BE2C (cell line): ENCODE measurements at regions not wholly inside any gene's neighbourhood (a gene's known extent, or its start where the extent isn't known, plus 50 kb on each side); places are given as distances from the start of the nearest gene placed in this dataset.

Experiments
- DNase-seq: peaks from one replicate; pipeline ENCODE4 v3.0.0-alpha.2; 2020
- H3K27me3 ChIP-seq: fragments of 250-450 bp; sonication (Bioruptor Pico); 2 replicates; pipeline ENCODE4 v1.5.1; 2020; ENCODE audit warnings: mild to moderate bottlenecking
- H3K36me3 ChIP-seq: fragments of 250-450 bp; sonication (Bioruptor Pico); 2 replicates; pipeline ENCODE4 v1.5.1; 2020; ENCODE audit warnings: mild to moderate bottlenecking
- H3K4me1 ChIP-seq: fragments of 250-450 bp; sonication (Bioruptor Pico); 2 replicates; pipeline ENCODE4 v1.5.1; 2020
- H3K4me3 ChIP-seq: 2 replicates; pipeline ENCODE4 v1.5.1; 2011; ENCODE audit warnings: low read depth, low read length
- H3K9me3 ChIP-seq: fragments of 250-450 bp; sonication (Bioruptor Pico); 2 replicates; pipeline ENCODE4 v1.5.1; 2020
- CTCF ChIP-seq: IDR thresholded peaks from 2 replicates; pipeline ENCODE4 v1.5.1; 2012; ENCODE audit warnings: mild to moderate bottlenecking, low read depth, low read length

- no peaks in the 10 kb centered on the region for H3K9me3 ChIP-seq
- no peak for TF ChIP-seq CTCF
- no peaks in the 10 kb centered on the region for H3K36me3 ChIP-seq
These were observed 78.6 kb upstream of the MAGI2 start for GRCh38 chr7:79531905-79532664.

GRCh38 chr7:79531116-79531515 lies 77.6 kb upstream of the MAGI2 start:
- Histone ChIP-seq H3K4me1 (peaks cover 8% of the 10 kb centered on the region), H3K36me3 (no peaks in the 10 kb centered on the region), H3K4me3 (no peak overlapping the region), H3K9me3 (no peaks in the 10 kb centered on the region), H3K27me3 (no peaks in the 10 kb centered on the region)
- TF ChIP-seq CTCF, result no peak
- DNase-seq, result no peak

More at GRCh38 chr7:79531905-79532664, 78.6 kb upstream of the MAGI2 start:
- Histone ChIP-seq H3K27me3 (no peaks in the 10 kb centered on the region), H3K4me1 (peaks cover 5% of the 10 kb centered on the region; the same call in 1 of the 2 replicates), H3K4me3 (no peak overlapping the region)
- DNase-seq, result no peak

GRCh38 chr7:79529881-79530235 lies 76.4 kb upstream of the MAGI2 start:
- H3K4me3 ChIP-seq, result no peak overlapping the region
- no peaks in the 10 kb centered on the region for H3K27me3 ChIP-seq
- H3K9me3 ChIP-seq, result no peaks in the 10 kb centered on the region
- H3K36me3 ChIP-seq, result no peaks in the 10 kb centered on the region
- peaks cover 8% of the 10 kb centered on the region for H3K4me1 ChIP-seq
- DNase-seq, result no peak
- no peak for TF ChIP-seq CTCF

- Histone ChIP-seq H3K9me3 (no peaks in the 10 kb centered on the region), H3K4me1 (peaks cover 8% of the 10 kb centered on the region), H3K4me3 (no peak overlapping the region), H3K27me3 (no peaks in the 10 kb centered on the region), H3K36me3 (no peaks in the 10 kb centered on the region)
- no peak for DNase-seq
- TF ChIP-seq CTCF, result no peak
These were observed 75.9 kb upstream of the MAGI2 start for GRCh38 chr7:79529214-79529880.

- no peak for DNase-seq
- H3K4me3 ChIP-seq, result no peak overlapping the region
- H3K36me3 ChIP-seq, result no peaks in the 10 kb centered on the region
- H3K27me3 ChIP-seq, result no peaks in the 10 kb centered on the region
- H3K4me1 ChIP-seq, result peaks cover 8% of the 10 kb centered on the region
- no peak for TF ChIP-seq CTCF
- no peaks in the 10 kb centered on the region for H3K9me3 ChIP-seq
These were observed 75.0 kb upstream of the MAGI2 start for GRCh38 chr7:79528421-79528820.

GRCh38 chr7:79524048-79524447 lies 70.6 kb upstream of the MAGI2 start:
- H3K4me1 ChIP-seq, result peaks cover 3% of the 10 kb centered on the region; the same call in 1 of the 2 replicates
- no peak for TF ChIP-seq CTCF
- H3K36me3 ChIP-seq, result no peaks in the 10 kb centered on the region
- DNase-seq, result no peak
- H3K4me3 ChIP-seq, result no peak overlapping the region
- H3K9me3 ChIP-seq, result no peaks in the 10 kb centered on the region
- H3K27me3 ChIP-seq, result no peaks in the 10 kb centered on the region
